Body of pancreas (tissue), 4 donors: ENCODE measurements at regions not wholly inside any gene's neighbourhood (a gene's known extent, or its start where the extent isn't known, plus 50 kb on each side); places are given as distances from the start of the nearest gene placed in this dataset.

Experiments
- ATAC-seq: fragments of 150-250 bp; one replicate; pipeline ENCODE4 v1.9.1; 2016
- DNase-seq, 4 donors: peaks; one replicate each; pipeline ENCODE4 v3.0.0-alpha.2; 2019
- H3K27ac ChIP-seq, 4 donors: fragments of 200-600 bp; sonication (generic); 1 replicate in 3 of 4; 2 replicates in 1 of 4; pipeline versions ENCODE4 v1.5.1 to v1.6.1; 2016 to 2019; ENCODE audit warnings: mild to moderate bottlenecking in 1 of 4, mixed read lengths in 1 of 4, moderate library complexity in 1 of 4
- H3K27me3 ChIP-seq, 2 donors: fragments of 200-600 bp; sonication (generic); one replicate each; pipeline ENCODE4 v1.6.0; 2016; ENCODE audit warnings: mild to moderate bottlenecking in 1 of 2
- H3K36me3 ChIP-seq, 2 donors: fragments of 200-600 bp; sonication (generic); replicated peaks in 1 of 2; 2 replicates each; pipeline ENCODE4 v1.5.1; 2016; ENCODE audit warnings: low read depth in 2 of 2; ENCODE audit not compliant: insufficient read depth in 1 of 2
- H3K4me1 ChIP-seq: fragments of 200-600 bp; sonication (generic); one replicate; pipeline ENCODE4 v1.6.0; 2016
- H3K4me3 ChIP-seq, 2 donors: fragments of 200-600 bp; sonication (generic); 1 replicate in 1 of 2; 2 replicates in 1 of 2; pipeline ENCODE4 v1.5.1; 2016 to 2019
- H3K9me3 ChIP-seq, 3 donors: fragments of 200-600 bp; sonication (generic); 1 replicate in 2 of 3; 2 replicates in 1 of 3; pipeline ENCODE4 v1.5.1; 2016
- CTCF ChIP-seq, 7 experiments: fragments of 450-650 bp in 4 of 7; fragments of 200-600 bp in 3 of 7; sonication (generic) in 3 of 7; IDR thresholded peaks; one replicate each; pipeline ENCODE4 v1.5.1; 2016 to 2019; ENCODE audit warnings: antibody characterized with exemption in 7 of 7
- POLR2A ChIP-seq, 3 donors: fragments of 450-650 bp; IDR thresholded peaks; one replicate each; pipeline ENCODE4 v1.6.1; 2016; ENCODE audit warnings: antibody characterized with exemption in 3 of 3, mild to moderate bottlenecking in 2 of 3
- WGBS, 2 donors: methylation state at CpG; one replicate each; pipeline ENCODE4 v1.1.5; 2017; 5-methylcytosine and 5-hydroxymethylcytosine counted together
- intact Hi-C: fragments of 100-400 bp; cut with DNase I; formaldehyde crosslinking; loops from one replicate; pipeline ENCODE4 v1.15.1; 2023

GRCh38 chr10:4051641-4052151 lies 266.7 kb upstream of the KLF6 start:
- Histone ChIP-seq H3K4me3 (no peak overlapping the region), H3K4me1 (no peaks in the 10 kb centered on the region), H3K27me3 (no peaks in the 10 kb centered on the region), H3K36me3 (no peaks in the 10 kb centered on the region), H3K27ac (peak overlapping the region in 3 of 4 donors; percentile 23 to 47 (median 31)), H3K9me3 (no peaks in the 10 kb centered on the region)
- TF ChIP-seq POLR2A (IDR thresholded peaks at IDR 0.05) (no peak), CTCF (IDR thresholded peaks at IDR 0.05) (no peak)
- WGBS, 2 donors, result 55 to 64% methylated on average over 9 of the region's 9 CpGs
- DNase-seq, result no peak
- ATAC-seq, result peak; percentile 21
- intact Hi-C loops, result no loop called here

- Histone ChIP-seq H3K9me3 (no peaks in the 10 kb centered on the region), H3K36me3 (no peaks in the 10 kb centered on the region), H3K4me1 (no peaks in the 10 kb centered on the region), H3K4me3 (no peak overlapping the region), H3K27ac (peak overlapping the region in 3 of 4 donors; percentile 23 to 47 (median 31)), H3K27me3 (no peaks in the 10 kb centered on the region)
- DNase-seq, result peak in 3 of 4 donors; percentile 24 to 51 (median 37)
- intact Hi-C loops, result no loop called here
- no peak for TF ChIP-seq POLR2A (IDR thresholded peaks at IDR 0.05)
- no peak for TF ChIP-seq CTCF (IDR thresholded peaks at IDR 0.05)
- WGBS, 2 donors, result 38 to 42% methylated on average over 8 of the region's 8 CpGs
- peak; percentile 75 for ATAC-seq
These were observed 266.1 kb upstream of the KLF6 start for GRCh38 chr10:4051011-4051640.

GRCh38 chr10:4050061-4050460 lies 265.1 kb upstream of the KLF6 start:
- Histone ChIP-seq H3K27ac (no peak overlapping the region), H3K36me3 (no peaks in the 10 kb centered on the region), H3K4me3 (no peak overlapping the region), H3K4me1 (no peaks in the 10 kb centered on the region), H3K9me3 (no peaks in the 10 kb centered on the region), H3K27me3 (no peaks in the 10 kb centered on the region)
- WGBS, 2 donors, result 76 to 86% methylated on average over 4 of the region's 4 CpGs
- intact Hi-C loops, result no loop called here
- no peak for ATAC-seq
- DNase-seq, result no peak
- no peak for TF ChIP-seq CTCF (IDR thresholded peaks at IDR 0.05)
- no peak for TF ChIP-seq POLR2A (IDR thresholded peaks at IDR 0.05)

- ATAC-seq (no peak), DNase-seq (no peak)
- H3K4me1 ChIP-seq, result no peaks in the 10 kb centered on the region
- no peaks in the 10 kb centered on the region for H3K27me3 ChIP-seq
- WGBS, 2 donors, result 71 to 92% methylated on average over 6 of the region's 6 CpGs
- H3K9me3 ChIP-seq, result no peaks in the 10 kb centered on the region
- no peak for TF ChIP-seq CTCF (IDR thresholded peaks at IDR 0.05)
- TF ChIP-seq POLR2A (IDR thresholded peaks at IDR 0.05), result no peak
- no peaks in the 10 kb centered on the region for H3K36me3 ChIP-seq
- H3K27ac ChIP-seq, result no peak overlapping the region
- intact Hi-C loops, result no loop called here
- H3K4me3 ChIP-seq, result no peak overlapping the region
These were observed 264.3 kb upstream of the KLF6 start for GRCh38 chr10:4049348-4049747.
